GM10266 (cell line): ENCODE measurements at regions not wholly inside any gene's neighbourhood (a gene's known extent, or its start where the extent isn't known, plus 50 kb on each side); places are given as distances from the start of the nearest gene placed in this dataset.

ENCODE experiments used
- DNase-seq: peaks from one replicate; pipeline ENCODE4 v3.0.0; 2012; ENCODE audit errors: extremely low spot score
- TF ChIP-seq, protein P1 (sequence below): IDR thresholded peaks from 2 replicates; pipeline ENCODE4 v1.5.1; 2012; ENCODE audit warnings: mild to moderate bottlenecking, low read depth; ENCODE audit not compliant: control insufficient read depth, insufficient read depth; ENCODE audit errors: missing control alignments

DNA sequence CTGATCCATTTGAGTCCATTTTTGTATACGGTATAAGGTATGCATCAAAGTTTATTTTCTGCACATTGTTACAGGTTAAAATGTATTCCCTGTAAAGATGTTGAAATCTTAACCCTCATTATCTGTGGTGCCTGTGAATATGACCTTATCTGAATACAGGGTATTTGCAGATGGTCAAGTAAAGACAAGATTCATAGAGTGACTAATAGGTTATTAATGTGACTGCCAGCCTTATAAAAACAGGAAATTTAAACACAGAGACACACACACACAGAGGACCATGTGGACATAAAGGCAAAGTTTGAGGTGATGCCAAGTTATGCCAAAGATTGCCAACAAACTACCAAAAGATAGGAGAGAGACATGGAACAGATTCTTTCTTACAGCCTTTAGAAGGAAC lies 347.2 kb upstream of the DCN start:
- TF ChIP-seq, protein P1, sequence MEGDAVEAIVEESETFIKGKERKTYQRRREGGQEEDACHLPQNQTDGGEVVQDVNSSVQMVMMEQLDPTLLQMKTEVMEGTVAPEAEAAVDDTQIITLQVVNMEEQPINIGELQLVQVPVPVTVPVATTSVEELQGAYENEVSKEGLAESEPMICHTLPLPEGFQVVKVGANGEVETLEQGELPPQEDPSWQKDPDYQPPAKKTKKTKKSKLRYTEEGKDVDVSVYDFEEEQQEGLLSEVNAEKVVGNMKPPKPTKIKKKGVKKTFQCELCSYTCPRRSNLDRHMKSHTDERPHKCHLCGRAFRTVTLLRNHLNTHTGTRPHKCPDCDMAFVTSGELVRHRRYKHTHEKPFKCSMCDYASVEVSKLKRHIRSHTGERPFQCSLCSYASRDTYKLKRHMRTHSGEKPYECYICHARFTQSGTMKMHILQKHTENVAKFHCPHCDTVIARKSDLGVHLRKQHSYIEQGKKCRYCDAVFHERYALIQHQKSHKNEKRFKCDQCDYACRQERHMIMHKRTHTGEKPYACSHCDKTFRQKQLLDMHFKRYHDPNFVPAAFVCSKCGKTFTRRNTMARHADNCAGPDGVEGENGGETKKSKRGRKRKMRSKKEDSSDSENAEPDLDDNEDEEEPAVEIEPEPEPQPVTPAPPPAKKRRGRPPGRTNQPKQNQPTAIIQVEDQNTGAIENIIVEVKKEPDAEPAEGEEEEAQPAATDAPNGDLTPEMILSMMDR, result no peak
- DNase-seq, result no peak

DNA sequence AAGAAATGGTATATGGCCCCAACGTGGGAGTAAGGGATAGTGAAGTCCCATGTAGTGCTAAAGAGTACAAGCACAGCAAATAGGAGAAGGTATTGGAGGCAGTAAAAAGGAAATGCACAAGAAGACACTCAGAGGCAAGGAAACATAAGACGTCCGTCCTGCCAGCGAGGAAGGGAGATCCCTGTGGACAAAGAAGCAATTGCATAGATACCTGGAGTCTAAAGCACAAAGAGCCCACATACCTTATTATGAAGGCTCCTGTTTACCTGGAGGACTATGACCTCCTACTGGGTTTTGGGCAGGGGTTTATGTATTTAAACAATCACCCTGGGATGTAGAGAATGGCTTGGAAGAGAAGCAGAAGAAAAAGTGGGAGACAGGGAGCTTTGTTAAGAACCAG lies 341.2 kb upstream of the DCN start:
- TF ChIP-seq, protein P1, result no peak
- DNase-seq, result no peak

DNA sequence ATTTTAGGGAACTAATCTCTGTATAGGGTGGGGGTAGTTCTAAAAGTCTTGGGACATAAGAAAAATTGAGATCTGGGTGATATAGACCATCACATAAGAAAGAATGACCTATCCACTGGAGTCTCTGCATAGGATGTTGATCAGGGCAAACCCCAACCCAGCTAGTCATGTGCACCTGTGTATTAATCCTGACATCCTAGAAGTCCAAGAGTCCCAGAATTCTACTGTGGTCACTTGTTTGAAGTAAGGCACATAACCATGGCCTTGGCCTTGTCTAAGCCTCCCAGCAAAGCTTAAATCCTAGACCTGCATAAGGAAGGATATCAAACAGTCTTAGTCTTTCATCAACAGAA lies 334.1 kb upstream of the DCN start:
- DNase-seq, result no peak
- TF ChIP-seq, protein P1, result no peak

DNA sequence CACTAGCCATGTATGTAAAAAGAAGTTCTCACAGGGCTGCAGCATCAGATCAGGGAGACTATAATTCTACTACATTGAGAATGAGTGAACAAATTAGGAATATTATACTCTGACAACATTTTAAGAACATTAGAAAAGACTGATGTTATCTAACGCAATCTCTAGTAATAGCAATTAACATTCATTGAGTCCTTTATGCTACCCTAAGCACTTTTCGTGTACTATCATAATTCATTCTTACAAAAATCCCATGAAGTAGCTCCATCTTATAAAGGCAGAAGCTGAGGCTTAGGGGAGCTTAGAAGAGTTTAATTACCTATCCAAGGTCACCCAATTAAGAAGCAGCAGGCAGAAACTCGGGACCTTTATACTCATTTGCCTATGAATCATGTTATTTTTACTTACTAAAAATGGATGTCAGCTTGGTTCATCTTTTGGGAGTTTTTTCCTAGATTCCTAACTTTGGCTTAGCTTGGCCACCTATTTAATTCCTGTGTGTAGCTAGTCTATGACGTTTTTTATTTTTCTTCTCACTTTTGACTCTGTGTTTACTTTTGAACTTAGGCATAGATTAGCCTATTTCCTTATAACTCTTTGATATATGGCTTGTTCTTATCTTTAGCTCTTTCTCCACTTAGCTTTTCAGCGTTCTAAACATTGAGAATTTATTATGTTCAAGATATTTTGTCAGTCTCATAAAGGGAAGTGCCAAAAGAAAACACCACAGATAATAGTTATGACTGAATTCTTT lies 333.5 kb upstream of the DCN start:
- DNase-seq, result no peak

DNA sequence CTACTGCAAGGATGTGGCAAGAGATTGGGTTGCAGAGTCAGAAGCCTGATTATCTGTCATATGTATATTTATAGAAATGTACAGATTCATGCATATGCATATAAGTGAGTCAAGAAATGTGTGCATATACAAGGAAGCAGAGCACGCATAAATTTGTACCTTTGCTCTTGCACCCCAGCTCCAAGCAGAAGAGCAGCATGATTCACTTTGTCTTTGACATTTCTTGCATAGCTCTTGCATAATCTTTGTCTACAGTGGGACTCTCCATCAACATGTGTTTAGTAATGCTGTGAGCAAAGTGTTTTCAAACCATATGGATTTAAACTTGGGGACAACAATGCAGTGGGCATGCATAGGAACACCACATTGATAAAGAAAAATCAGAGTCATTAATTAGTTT lies 330.7 kb upstream of the DCN start:
- TF ChIP-seq, protein P1, result no peak
- no peak for DNase-seq

More for the DNA sequence above, 333.5 kb upstream of the DCN start:
- TF ChIP-seq, protein P1, result no peak

DNA sequence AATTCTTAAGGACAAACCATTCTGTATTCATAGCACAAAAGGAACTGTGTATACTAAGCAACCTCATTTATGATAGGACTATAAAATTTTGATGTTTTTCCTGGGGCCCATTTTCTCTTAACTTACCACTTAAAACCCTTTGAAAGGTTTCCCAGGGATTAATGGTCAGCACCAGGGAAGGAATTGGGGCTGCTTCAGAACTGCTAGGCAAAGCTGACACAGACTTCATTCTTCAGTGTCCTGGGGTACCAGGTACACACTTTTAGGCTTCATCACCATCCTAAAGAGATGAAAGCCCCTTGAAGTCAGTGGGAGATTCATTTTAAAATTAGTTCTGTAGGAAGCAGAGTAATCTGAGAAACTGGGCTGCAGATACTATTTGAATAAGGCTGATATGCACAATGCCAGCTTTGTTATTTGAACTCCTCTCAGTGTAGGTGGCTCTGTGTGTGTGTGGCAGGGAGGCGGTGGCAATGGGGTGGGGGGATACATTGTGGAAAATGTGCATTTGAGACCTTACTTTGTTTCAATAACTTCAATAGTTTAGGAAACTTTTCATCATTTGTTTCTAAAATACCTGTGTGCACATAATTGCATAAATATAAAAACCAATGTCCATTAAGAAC lies 329.3 kb upstream of the DCN start:
- no peak for DNase-seq
- TF ChIP-seq, protein P1, result no peak

DNA sequence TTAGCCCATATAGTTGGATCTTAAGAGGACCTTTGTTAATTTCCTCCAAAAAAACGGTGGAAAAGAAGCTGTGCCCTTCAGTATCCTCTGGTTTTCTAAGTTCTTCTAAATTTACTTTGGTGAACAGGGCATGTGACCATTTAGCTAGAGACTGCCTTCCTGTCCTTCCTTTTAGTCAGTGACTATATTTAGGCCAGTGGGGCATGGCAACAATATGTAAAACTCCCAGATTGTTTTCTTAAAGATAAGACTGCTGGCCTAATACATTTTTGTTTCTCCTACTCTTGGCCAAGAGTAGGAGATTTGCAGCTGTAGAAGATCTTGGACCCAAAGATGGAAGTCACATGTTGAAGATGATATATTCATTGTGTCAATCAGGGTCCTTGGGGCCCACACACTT lies 325.1 kb upstream of the DCN start:
- no peak for DNase-seq
- TF ChIP-seq, protein P1, result no peak
